Endothelial cell of umbilical vein (primary cell): ENCODE measurements at regions not wholly inside any gene's neighbourhood (a gene's known extent, or its start where the extent isn't known, plus 50 kb on each side); places are given as distances from the start of the nearest gene placed in this dataset.

Source experiments
- EZH2 ChIP-seq: IDR thresholded peaks from 2 replicates; pipeline ENCODE4 v1.6.1; 2012; ENCODE audit warnings: borderline replicate concordance, low read depth, mild to moderate bottlenecking, moderate library complexity, low read length, inconsistent platforms; ENCODE audit not compliant: severe bottlenecking
- GATA2 ChIP-seq: IDR thresholded peaks from 2 replicates; pipeline ENCODE4 v1.7.0; 2011; ENCODE audit warnings: low read depth, mild to moderate bottlenecking, moderate library complexity, mixed read lengths, low read length; ENCODE audit not compliant: insufficient read length, insufficient read depth
- JUN ChIP-seq: IDR thresholded peaks from 2 replicates; pipeline ENCODE4 v1.6.1; 2011; ENCODE audit warnings: borderline replicate concordance, low read depth; ENCODE audit not compliant: insufficient read length, insufficient read depth
- MYC ChIP-seq: IDR thresholded peaks from one replicate; pipeline ENCODE4 v1.6.1; 2011; ENCODE audit warnings: mild to moderate bottlenecking, low read depth, low read length
- POLR2A ChIP-seq: IDR thresholded peaks from 2 replicates; pipeline ENCODE4 v1.6.1; 2012; ENCODE audit warnings: low read depth, mild to moderate bottlenecking, control low read depth, low read length
- POLR2AphosphoS5 ChIP-seq: IDR thresholded peaks from 2 replicates; pipeline ENCODE4 v1.6.1; 2012; ENCODE audit warnings: low read depth, mild to moderate bottlenecking, control low read depth, low read length, moderate library complexity; ENCODE audit not compliant: insufficient read depth
- TF ChIP-seq, protein P1 (sequence below), 2 donors: IDR thresholded peaks; 1 replicate in 1 of 2; 2 replicates in 1 of 2; pipeline ENCODE4 v1.5.1; 2011; ENCODE audit warnings: low read length in 2 of 2, mild to moderate bottlenecking in 2 of 2, moderate library complexity in 2 of 2, control low read depth in 1 of 2, inconsistent platforms in 1 of 2, low read depth in 1 of 2; ENCODE audit not compliant: insufficient read depth in 1 of 2; ENCODE audit errors: extremely low read depth in 1 of 2
- TF ChIP-seq, protein P2 (sequence below): IDR thresholded peaks from 2 replicates; pipeline ENCODE4 v1.6.1; 2011; ENCODE audit not compliant: insufficient read depth, insufficient read length

DNA sequence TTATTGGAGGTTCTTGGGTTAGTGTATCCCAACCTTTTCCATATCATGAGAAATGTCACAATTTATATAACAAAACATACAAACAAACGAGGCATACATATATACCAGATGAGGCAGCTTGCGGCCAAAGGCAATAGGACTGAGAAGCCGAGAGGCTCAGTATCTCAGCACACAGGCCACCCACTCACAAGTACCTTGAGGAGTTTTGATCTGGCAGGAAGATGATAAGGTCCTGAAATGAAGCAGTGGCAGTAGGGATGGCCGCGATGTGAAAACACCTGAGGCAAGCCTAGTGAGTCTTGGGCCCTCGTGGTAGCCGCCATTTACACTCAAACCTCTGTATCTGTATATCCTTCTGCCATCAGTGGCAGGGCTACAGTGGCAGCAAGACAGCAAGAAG is 55.3 kb upstream of the PRPS1 start:
- TF ChIP-seq, protein P1, sequence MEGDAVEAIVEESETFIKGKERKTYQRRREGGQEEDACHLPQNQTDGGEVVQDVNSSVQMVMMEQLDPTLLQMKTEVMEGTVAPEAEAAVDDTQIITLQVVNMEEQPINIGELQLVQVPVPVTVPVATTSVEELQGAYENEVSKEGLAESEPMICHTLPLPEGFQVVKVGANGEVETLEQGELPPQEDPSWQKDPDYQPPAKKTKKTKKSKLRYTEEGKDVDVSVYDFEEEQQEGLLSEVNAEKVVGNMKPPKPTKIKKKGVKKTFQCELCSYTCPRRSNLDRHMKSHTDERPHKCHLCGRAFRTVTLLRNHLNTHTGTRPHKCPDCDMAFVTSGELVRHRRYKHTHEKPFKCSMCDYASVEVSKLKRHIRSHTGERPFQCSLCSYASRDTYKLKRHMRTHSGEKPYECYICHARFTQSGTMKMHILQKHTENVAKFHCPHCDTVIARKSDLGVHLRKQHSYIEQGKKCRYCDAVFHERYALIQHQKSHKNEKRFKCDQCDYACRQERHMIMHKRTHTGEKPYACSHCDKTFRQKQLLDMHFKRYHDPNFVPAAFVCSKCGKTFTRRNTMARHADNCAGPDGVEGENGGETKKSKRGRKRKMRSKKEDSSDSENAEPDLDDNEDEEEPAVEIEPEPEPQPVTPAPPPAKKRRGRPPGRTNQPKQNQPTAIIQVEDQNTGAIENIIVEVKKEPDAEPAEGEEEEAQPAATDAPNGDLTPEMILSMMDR (IDR thresholded peaks at IDR 0.05; ENCODE audit: extremely low read depth in 1 of 2, insufficient read depth in 1 of 2, low read depth in 1 of 2, low read length in 2 of 2): no peak
- no peak for TF ChIP-seq POLR2A
- TF ChIP-seq EZH2: no peak
- no peak for TF ChIP-seq GATA2
- TF ChIP-seq POLR2AphosphoS5: no peak
- TF ChIP-seq, protein P2, sequence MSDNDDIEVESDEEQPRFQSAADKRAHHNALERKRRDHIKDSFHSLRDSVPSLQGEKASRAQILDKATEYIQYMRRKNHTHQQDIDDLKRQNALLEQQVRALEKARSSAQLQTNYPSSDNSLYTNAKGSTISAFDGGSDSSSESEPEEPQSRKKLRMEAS: no peak
- TF ChIP-seq JUN: no peak
- TF ChIP-seq MYC: no peak
